Neural progenitor cell (in vitro differentiated cells): ENCODE measurements at regions not wholly inside any gene's neighbourhood (a gene's known extent, or its start where the extent isn't known, plus 50 kb on each side); places are given as distances from the start of the nearest gene placed in this dataset.

ENCODE experiments used
- DNase-seq: peaks from one replicate; pipeline ENCODE4 v3.0.0-alpha.2; 2016; ENCODE audit warnings: low spot score
- H2AFZ ChIP-seq: fragments of 200-600 bp; sonication (generic); replicated peaks from 2 replicates; pipeline ENCODE4 v1.6.1; 2016; ENCODE audit warnings: antibody characterized with exemption
- H3F3A ChIP-seq: fragments of 200-600 bp; sonication (generic); 2 replicates; pipeline ENCODE4 v1.6.1; 2016; ENCODE audit warnings: antibody characterized with exemption, low read depth
- H3K27ac ChIP-seq: fragments of 200-600 bp; sonication (generic); 2 replicates; pipeline ENCODE4 v1.5.1; 2016; ENCODE audit warnings: mild to moderate bottlenecking
- H3K27me3 ChIP-seq: fragments of 200-600 bp; sonication (generic); 2 replicates; pipeline ENCODE4 v1.6.1; 2016; ENCODE audit warnings: mild to moderate bottlenecking, moderate library complexity
- H3K36me3 ChIP-seq: fragments of 200-600 bp; sonication (generic); 2 replicates; pipeline ENCODE4 v1.5.1; 2016
- H3K4me1 ChIP-seq: fragments of 200-600 bp; sonication (generic); 2 replicates; pipeline ENCODE4 v1.6.1; 2016; ENCODE audit warnings: mixed run types
- H3K4me2 ChIP-seq: fragments of 200-600 bp; sonication (generic); 2 replicates; pipeline ENCODE4 v1.6.1; 2016
- H3K4me3 ChIP-seq: fragments of 200-600 bp; sonication (generic); 2 replicates; pipeline ENCODE4 v1.5.1; 2016
- H3K79me2 ChIP-seq: fragments of 200-600 bp; sonication (generic); 2 replicates; pipeline ENCODE4 v1.6.1; 2016; ENCODE audit warnings: low read depth
- H3K9ac ChIP-seq: fragments of 200-600 bp; sonication (generic); 2 replicates; pipeline ENCODE4 v1.6.1; 2016
- H3K9me3 ChIP-seq: fragments of 200-600 bp; sonication (generic); 2 replicates; pipeline ENCODE4 v1.5.1; 2016; ENCODE audit warnings: low read depth
- H4K20me1 ChIP-seq: fragments of 200-600 bp; sonication (generic); 2 replicates; pipeline ENCODE4 v1.6.1; 2016; ENCODE audit warnings: low read depth
- H3K27ac Mint-ChIP-seq: 3 replicates; pipeline ENCODE4 v1.8.0; 2021; ENCODE audit warnings: mixed read lengths
- H3K27me3 Mint-ChIP-seq: 2 replicates; pipeline ENCODE4 v1.8.0; 2022; ENCODE audit warnings: low read depth, mild to moderate bottlenecking, inconsistent platforms, moderate library complexity, mixed read lengths; ENCODE audit not compliant: insufficient read depth
- H3K36me3 Mint-ChIP-seq: 3 replicates; pipeline ENCODE4 v1.8.0; 2021; ENCODE audit warnings: mixed read lengths
- H3K4me1 Mint-ChIP-seq: 3 replicates; pipeline ENCODE4 v1.8.0; 2021; ENCODE audit warnings: mixed read lengths
- H3K4me3 Mint-ChIP-seq: 3 replicates; pipeline ENCODE4 v1.8.0; 2021; ENCODE audit warnings: mild to moderate bottlenecking, moderate library complexity, mixed read lengths
- H3K9me3 Mint-ChIP-seq: 3 replicates; pipeline ENCODE4 v1.8.0; 2020; ENCODE audit warnings: mixed read lengths
- EZH2 ChIP-seq: fragments of 200-600 bp; sonication (generic); IDR thresholded peaks from 2 replicates; pipeline ENCODE4 v1.6.1; 2017; ENCODE audit warnings: antibody characterized with exemption, mild to moderate bottlenecking, moderate library complexity
- EZH2phosphoT487 ChIP-seq: fragments of 200-600 bp; sonication (generic); IDR thresholded peaks from 2 replicates; pipeline ENCODE4 v1.6.1; 2017; ENCODE audit warnings: antibody characterized with exemption
- TF ChIP-seq, protein P1 (sequence below): fragments of 200-600 bp; sonication (generic); IDR thresholded peaks from 2 replicates; pipeline ENCODE4 v1.5.1; 2017; ENCODE audit warnings: antibody characterized with exemption, mild to moderate bottlenecking

DNA sequence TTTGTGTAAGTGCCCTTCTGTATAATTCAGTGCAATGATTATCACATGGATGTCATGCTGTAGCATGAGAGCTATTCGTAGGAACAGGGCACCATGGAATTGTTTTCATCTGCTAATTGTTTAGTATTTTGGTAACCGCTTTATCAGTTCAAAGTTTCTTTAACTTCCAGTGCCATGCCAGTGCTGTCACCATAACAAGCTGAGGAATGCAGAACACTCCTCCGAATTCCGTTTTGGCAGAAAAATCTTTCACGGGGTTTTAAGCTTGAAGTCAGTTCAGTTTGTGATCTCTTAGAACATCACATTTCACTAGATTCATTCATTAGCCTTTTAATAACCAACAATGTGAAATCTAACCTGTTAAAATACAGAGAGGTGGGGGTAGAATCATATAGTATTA is 117.2 kb upstream of the SEMA3C start:
- Mint-ChIP-seq H3K4me1 (peaks cover 7% of the 10 kb centered on the region), H3K27ac (peak overlapping the region; percentile 78), H3K27me3 (peaks cover 2% of the 10 kb centered on the region), H3K9me3 (peaks cover 8% of the 10 kb centered on the region), H3K36me3 (no peaks in the 10 kb centered on the region), H3K4me3 (no peak overlapping the region)
- no peaks in the 10 kb centered on the region for H3K79me2 ChIP-seq
- no peak overlapping the region for H3K27ac ChIP-seq
- H3K27me3 ChIP-seq = no peaks in the 10 kb centered on the region
- H3K9ac ChIP-seq = no peak overlapping the region
- DNase-seq = no peak
- H3K4me2 ChIP-seq = no peak overlapping the region
- no peaks in the 10 kb centered on the region for H3F3A ChIP-seq
- no peak for TF ChIP-seq EZH2
- TF ChIP-seq, protein P1, sequence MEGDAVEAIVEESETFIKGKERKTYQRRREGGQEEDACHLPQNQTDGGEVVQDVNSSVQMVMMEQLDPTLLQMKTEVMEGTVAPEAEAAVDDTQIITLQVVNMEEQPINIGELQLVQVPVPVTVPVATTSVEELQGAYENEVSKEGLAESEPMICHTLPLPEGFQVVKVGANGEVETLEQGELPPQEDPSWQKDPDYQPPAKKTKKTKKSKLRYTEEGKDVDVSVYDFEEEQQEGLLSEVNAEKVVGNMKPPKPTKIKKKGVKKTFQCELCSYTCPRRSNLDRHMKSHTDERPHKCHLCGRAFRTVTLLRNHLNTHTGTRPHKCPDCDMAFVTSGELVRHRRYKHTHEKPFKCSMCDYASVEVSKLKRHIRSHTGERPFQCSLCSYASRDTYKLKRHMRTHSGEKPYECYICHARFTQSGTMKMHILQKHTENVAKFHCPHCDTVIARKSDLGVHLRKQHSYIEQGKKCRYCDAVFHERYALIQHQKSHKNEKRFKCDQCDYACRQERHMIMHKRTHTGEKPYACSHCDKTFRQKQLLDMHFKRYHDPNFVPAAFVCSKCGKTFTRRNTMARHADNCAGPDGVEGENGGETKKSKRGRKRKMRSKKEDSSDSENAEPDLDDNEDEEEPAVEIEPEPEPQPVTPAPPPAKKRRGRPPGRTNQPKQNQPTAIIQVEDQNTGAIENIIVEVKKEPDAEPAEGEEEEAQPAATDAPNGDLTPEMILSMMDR = no peak
- no peak for TF ChIP-seq EZH2phosphoT487
- H4K20me1 ChIP-seq = no peaks in the 10 kb centered on the region
- no peaks in the 10 kb centered on the region for H3K36me3 ChIP-seq
- H3K4me1 ChIP-seq = no peaks in the 10 kb centered on the region
- no peak overlapping the region for H3K4me3 ChIP-seq
- no peak overlapping the region for H2AFZ ChIP-seq
- H3K9me3 ChIP-seq = no peaks in the 10 kb centered on the region

DNA sequence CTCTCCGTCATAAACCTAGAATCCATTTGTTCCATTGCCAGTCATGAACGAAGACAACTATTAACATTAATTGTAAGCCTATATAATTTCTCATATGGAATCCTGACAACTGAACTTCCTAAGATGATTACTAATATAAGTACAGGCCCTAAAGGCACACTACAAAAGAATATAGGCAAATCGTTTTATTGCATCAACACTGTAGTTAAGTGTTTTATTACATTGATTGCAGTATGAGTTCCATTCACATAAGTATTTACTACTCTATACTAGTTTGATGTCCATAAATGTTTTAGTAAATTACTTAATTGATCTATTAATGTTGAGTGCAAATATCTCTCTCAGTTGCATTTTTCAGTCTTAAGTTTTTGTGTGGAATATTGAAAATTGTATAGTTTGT is 113.1 kb upstream of the SEMA3C start:
- Mint-ChIP-seq H3K9me3 (peaks cover 8% of the 10 kb centered on the region), H3K27me3 (peaks cover 2% of the 10 kb centered on the region), H3K4me1 (peaks cover 23% of the 10 kb centered on the region), H3K36me3 (no peaks in the 10 kb centered on the region), H3K4me3 (no peak overlapping the region), H3K27ac (no peak overlapping the region)
- no peaks in the 10 kb centered on the region for H3K79me2 ChIP-seq
- H3K9ac ChIP-seq = no peak overlapping the region
- no peaks in the 10 kb centered on the region for H3K9me3 ChIP-seq
- no peaks in the 10 kb centered on the region for H3F3A ChIP-seq
- DNase-seq = no peak
- H3K4me1 ChIP-seq = no peaks in the 10 kb centered on the region
- no peak overlapping the region for H3K4me2 ChIP-seq
- H3K27ac ChIP-seq = no peak overlapping the region
- no peak overlapping the region for H3K4me3 ChIP-seq
- H3K27me3 ChIP-seq = no peaks in the 10 kb centered on the region
- no peaks in the 10 kb centered on the region for H4K20me1 ChIP-seq
- H2AFZ ChIP-seq = no peak overlapping the region
- no peaks in the 10 kb centered on the region for H3K36me3 ChIP-seq
- no peak for TF ChIP-seq EZH2phosphoT487
- TF ChIP-seq, protein P1 = no peak
- no peak for TF ChIP-seq EZH2

DNA sequence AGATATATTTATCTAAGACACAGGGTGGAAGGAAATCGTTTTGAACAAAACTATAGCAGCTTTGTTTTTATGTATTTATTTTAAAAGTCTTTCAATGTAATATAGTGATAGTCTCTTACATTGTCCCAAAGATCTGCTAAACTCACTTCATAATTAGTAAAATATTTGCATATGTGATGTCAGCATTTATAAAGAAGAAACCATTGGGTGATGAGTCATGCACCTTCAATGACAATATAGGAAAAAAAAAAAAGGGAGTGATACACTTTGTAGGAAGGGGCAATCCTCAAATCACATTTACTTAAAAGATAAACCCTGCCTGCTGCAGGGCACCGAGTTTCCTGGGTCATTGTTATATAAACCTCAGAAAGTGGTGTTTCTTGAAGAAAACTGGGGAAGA is 112.4 kb upstream of the SEMA3C start:
- no peak overlapping the region for H3K9ac ChIP-seq
- H3K27ac Mint-ChIP-seq = no peak overlapping the region

More for the DNA sequence above, 112.4 kb upstream of the SEMA3C start:
- no peaks in the 10 kb centered on the region for H3K79me2 ChIP-seq
- H3F3A ChIP-seq = no peaks in the 10 kb centered on the region
- H3K27ac ChIP-seq = no peak overlapping the region
- H3K4me1 ChIP-seq = no peaks in the 10 kb centered on the region
- H3K27me3 ChIP-seq = no peaks in the 10 kb centered on the region
- TF ChIP-seq EZH2 (no peak), EZH2phosphoT487 (no peak)
- TF ChIP-seq, protein P1 = no peak
- no peak overlapping the region for H3K4me2 ChIP-seq
- H3K9me3 Mint-ChIP-seq = peaks cover 8% of the 10 kb centered on the region
- H3K27me3 Mint-ChIP-seq = peaks cover 2% of the 10 kb centered on the region
- H3K36me3 ChIP-seq = no peaks in the 10 kb centered on the region
- no peaks in the 10 kb centered on the region for H4K20me1 ChIP-seq
- no peak overlapping the region for H2AFZ ChIP-seq
- H3K4me1 Mint-ChIP-seq = peaks cover 22% of the 10 kb centered on the region
- no peaks in the 10 kb centered on the region for H3K9me3 ChIP-seq
- H3K4me3 Mint-ChIP-seq = no peak overlapping the region
- DNase-seq = no peak
- H3K4me3 ChIP-seq = no peak overlapping the region
- H3K36me3 Mint-ChIP-seq = no peaks in the 10 kb centered on the region
